Islet of Langerhans (tissue), 1 donor: ENCODE measurements at regions not wholly inside any gene's neighbourhood (a gene's known extent, or its start where the extent isn't known, plus 50 kb on each side); places are given as distances from the start of the nearest gene placed in this dataset.
A peak's percentile ranks its signal among the peaks of the same experiment; 100 is the strongest.

Source experiments
- FAIRE-seq: peaks from one replicate; lab custom pipeline; 2011; peaks lifted over from hg19 to GRCh38; lab: Jason Lieb, UNC

- FAIRE-seq, result no peak
Measured at GRCh38 chr2:122885436-122885835, 1130.0 kb downstream of the TSN start.

- FAIRE-seq, result no peak
Measured at GRCh38 chr2:122886479-122887145, 1131.2 kb downstream of the TSN start.

- no peak for FAIRE-seq
Measured at GRCh38 chr2:122899614-122900013, 1125.5 kb upstream of the CNTNAP5 start.

GRCh38 chr2:122905431-122905830 is 1119.7 kb upstream of the CNTNAP5 start:
- FAIRE-seq, result no peak

GRCh38 chr2:122908159-122908558 is 1116.9 kb upstream of the CNTNAP5 start:
- FAIRE-seq, result peak; percentile 82

- no peak for FAIRE-seq
Measured at GRCh38 chr2:122927197-122927596, 1097.9 kb upstream of the CNTNAP5 start.

GRCh38 chr2:122927710-122928557 is 1097.2 kb upstream of the CNTNAP5 start:
- FAIRE-seq, result no peak

GRCh38 chr2:122929347-122929746 is 1095.7 kb upstream of the CNTNAP5 start:
- FAIRE-seq, result no peak

- FAIRE-seq, result no peak
Measured at GRCh38 chr2:122935506-122935905, 1089.6 kb upstream of the CNTNAP5 start.

GRCh38 chr2:122939796-122940195 is 1085.3 kb upstream of the CNTNAP5 start:
- FAIRE-seq, result no peak

- FAIRE-seq, result no peak
Measured at GRCh38 chr2:122949523-122949922, 1075.6 kb upstream of the CNTNAP5 start.

- no peak for FAIRE-seq
Measured at GRCh38 chr2:122955776-122956175, 1069.3 kb upstream of the CNTNAP5 start.

GRCh38 chr2:122960759-122961641 is 1064.1 kb upstream of the CNTNAP5 start:
- FAIRE-seq, result peak; percentile 99

- FAIRE-seq, result no peak
Measured at GRCh38 chr2:122966461-122966860, 1058.6 kb upstream of the CNTNAP5 start.

- no peak for FAIRE-seq
Measured at GRCh38 chr2:122977580-122977979, 1047.5 kb upstream of the CNTNAP5 start.

GRCh38 chr2:122980671-122981070 is 1044.4 kb upstream of the CNTNAP5 start:
- FAIRE-seq, result no peak

GRCh38 chr2:122982936-122983335 is 1042.2 kb upstream of the CNTNAP5 start:
- no peak for FAIRE-seq

- FAIRE-seq, result no peak
Measured at GRCh38 chr2:122988395-122989221, 1036.5 kb upstream of the CNTNAP5 start.

- no peak for FAIRE-seq
Measured at GRCh38 chr2:122993592-122993991, 1031.5 kb upstream of the CNTNAP5 start.

- no peak for FAIRE-seq
Measured at GRCh38 chr2:122999258-122999657, 1025.8 kb upstream of the CNTNAP5 start.

GRCh38 chr2:122999821-123000220 is 1025.3 kb upstream of the CNTNAP5 start:
- no peak for FAIRE-seq
